ENCODE measurements at regions not wholly inside any gene's neighbourhood (a gene's known extent, or its start where the extent isn't known, plus 50 kb on each side); places are given as distances from the start of the nearest gene placed in this dataset.

DNA sequence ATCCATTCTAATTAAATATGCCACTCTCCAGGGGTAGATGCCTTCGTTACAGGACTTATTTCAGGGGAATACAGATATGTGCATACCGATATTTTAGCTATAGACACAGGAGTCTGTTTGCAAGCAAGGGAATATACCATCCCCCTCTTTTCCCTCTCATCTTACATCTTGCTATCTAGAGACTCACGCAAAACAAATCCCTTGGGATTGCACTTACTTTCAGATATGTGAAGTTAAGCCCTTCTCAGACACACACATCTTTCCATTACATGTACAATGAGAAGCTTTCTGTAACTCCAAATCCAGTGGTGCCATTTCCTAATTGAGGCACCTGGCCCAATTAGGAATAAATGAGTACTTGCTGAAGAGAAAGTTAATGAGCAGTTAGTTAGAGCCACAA lies 250.4 kb upstream of the FZD8 start:
- Histone ChIP-seq H2AFZ (ENCODE audit: low read length) (no peak overlapping the region), H3K9me3 (ENCODE audit: control insufficient read depth, insufficient read depth, low read depth, low read length) (no peaks in the 10 kb centered on the region), H3K9ac (ENCODE audit: insufficient read depth, low read length) (no peak overlapping the region), H3K4me2 (ENCODE audit: extremely low read depth, insufficient read depth, low read length) (no peak overlapping the region), H3K27me3 (ENCODE audit: control insufficient read depth, insufficient read depth, low read length) (no peaks in the 10 kb centered on the region), H3K36me3 (ENCODE audit: control insufficient read depth, insufficient read depth, low read length) (no peaks in the 10 kb centered on the region), H3K4me3 (replicated peaks in 1 of 4; ENCODE audit: control extremely low read depth in 1 of 4, insufficient read depth in 1 of 4, low read depth in 3 of 4, low read length in 4 of 4) (no peak overlapping the region), H3K27ac (ENCODE audit: insufficient read depth, low read length) (no peak overlapping the region), H3K4me1 (ENCODE audit: control insufficient read depth, extremely low read depth, insufficient read depth, low read length) (peaks cover 10% of the 10 kb centered on the region), H4K20me1 (ENCODE audit: control insufficient read depth, extremely low read depth, insufficient read depth, low read length) (no peaks in the 10 kb centered on the region), H3K79me2 (ENCODE audit: control insufficient read depth, insufficient read depth, low read length) (no peaks in the 10 kb centered on the region)
- TF ChIP-seq EZH2 (IDR thresholded peaks at IDR 0.05; ENCODE audit: low read length, missing control alignments), result no peak
- TF ChIP-seq, protein P1, sequence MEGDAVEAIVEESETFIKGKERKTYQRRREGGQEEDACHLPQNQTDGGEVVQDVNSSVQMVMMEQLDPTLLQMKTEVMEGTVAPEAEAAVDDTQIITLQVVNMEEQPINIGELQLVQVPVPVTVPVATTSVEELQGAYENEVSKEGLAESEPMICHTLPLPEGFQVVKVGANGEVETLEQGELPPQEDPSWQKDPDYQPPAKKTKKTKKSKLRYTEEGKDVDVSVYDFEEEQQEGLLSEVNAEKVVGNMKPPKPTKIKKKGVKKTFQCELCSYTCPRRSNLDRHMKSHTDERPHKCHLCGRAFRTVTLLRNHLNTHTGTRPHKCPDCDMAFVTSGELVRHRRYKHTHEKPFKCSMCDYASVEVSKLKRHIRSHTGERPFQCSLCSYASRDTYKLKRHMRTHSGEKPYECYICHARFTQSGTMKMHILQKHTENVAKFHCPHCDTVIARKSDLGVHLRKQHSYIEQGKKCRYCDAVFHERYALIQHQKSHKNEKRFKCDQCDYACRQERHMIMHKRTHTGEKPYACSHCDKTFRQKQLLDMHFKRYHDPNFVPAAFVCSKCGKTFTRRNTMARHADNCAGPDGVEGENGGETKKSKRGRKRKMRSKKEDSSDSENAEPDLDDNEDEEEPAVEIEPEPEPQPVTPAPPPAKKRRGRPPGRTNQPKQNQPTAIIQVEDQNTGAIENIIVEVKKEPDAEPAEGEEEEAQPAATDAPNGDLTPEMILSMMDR (conservative IDR thresholded peaks at IDR 0.05 in 1 of 2, IDR thresholded peaks at IDR 0.05 in 1 of 2; ENCODE audit: low read depth in 1 of 2, low read length in 2 of 2), result no peak
- no peak for DNase-seq (ENCODE audit: low read depth in 2 of 2)

DNA sequence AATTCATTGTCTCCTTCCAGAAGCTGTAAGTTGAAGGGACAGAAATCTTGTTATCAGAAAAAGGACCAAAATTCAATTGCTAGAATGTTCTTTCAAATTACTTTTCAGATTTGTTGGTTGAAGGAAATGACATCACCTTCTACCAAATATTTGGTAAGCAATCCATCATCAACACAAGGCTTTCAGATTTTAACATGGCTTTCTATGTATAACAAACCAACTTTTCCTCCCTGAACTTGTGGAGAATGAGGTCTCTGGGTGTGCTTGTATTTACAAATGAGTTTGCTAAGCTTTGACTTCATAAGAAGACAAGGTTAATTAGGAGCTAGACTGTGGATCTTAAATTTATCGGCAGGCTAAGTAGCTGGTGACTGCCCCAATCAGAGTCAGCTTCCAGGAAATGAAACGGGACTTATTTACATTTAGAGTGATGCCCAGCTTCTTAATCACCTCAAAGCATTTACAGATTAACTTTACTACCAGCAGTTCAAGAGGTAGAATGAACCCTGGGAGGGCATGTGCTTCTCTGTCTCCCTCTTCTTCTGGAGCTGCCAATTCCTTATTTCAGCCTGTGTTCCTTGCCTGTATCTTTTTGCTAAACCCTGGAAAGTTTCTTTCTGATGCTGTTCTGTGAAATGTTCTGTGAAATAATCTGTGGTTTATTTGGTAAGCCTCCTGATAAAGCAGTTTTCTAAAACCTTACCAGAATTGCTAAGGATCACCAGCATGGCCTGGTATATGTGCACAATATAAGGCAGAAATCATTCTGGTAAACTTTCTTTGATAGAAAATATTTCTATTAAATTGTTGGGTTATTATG lies 248.8 kb upstream of the FZD8 start:
- no peak for DNase-seq (ENCODE audit: low read depth in 2 of 2)
- TF ChIP-seq, protein P1 (conservative IDR thresholded peaks at IDR 0.05 in 1 of 2, IDR thresholded peaks at IDR 0.05 in 1 of 2; ENCODE audit: low read depth in 1 of 2, low read length in 2 of 2), result no peak
- no peak for TF ChIP-seq EZH2 (IDR thresholded peaks at IDR 0.05; ENCODE audit: low read length, missing control alignments)
- no peak overlapping the region for H3K4me3 ChIP-seq (replicated peaks in 1 of 4; ENCODE audit: control extremely low read depth in 1 of 4, insufficient read depth in 1 of 4, low read depth in 3 of 4, low read length in 4 of 4)
- H3K4me1 ChIP-seq (ENCODE audit: control insufficient read depth, extremely low read depth, insufficient read depth, low read length), result peaks cover 8% of the 10 kb centered on the region
- H3K9ac ChIP-seq (ENCODE audit: insufficient read depth, low read length), result no peak overlapping the region
- no peaks in the 10 kb centered on the region for H3K36me3 ChIP-seq (ENCODE audit: control insufficient read depth, insufficient read depth, low read length)
- H3K27me3 ChIP-seq (ENCODE audit: control insufficient read depth, insufficient read depth, low read length), result no peaks in the 10 kb centered on the region
- no peaks in the 10 kb centered on the region for H3K9me3 ChIP-seq (ENCODE audit: control insufficient read depth, insufficient read depth, low read depth, low read length)
- no peak overlapping the region for H3K4me2 ChIP-seq (ENCODE audit: extremely low read depth, insufficient read depth, low read length)
- H3K79me2 ChIP-seq (ENCODE audit: control insufficient read depth, insufficient read depth, low read length), result no peaks in the 10 kb centered on the region
- peak overlapping the region; percentile 40 for H2AFZ ChIP-seq (ENCODE audit: low read length)
- H4K20me1 ChIP-seq (ENCODE audit: control insufficient read depth, extremely low read depth, insufficient read depth, low read length), result no peaks in the 10 kb centered on the region
- no peak overlapping the region for H3K27ac ChIP-seq (ENCODE audit: insufficient read depth, low read length)

DNA sequence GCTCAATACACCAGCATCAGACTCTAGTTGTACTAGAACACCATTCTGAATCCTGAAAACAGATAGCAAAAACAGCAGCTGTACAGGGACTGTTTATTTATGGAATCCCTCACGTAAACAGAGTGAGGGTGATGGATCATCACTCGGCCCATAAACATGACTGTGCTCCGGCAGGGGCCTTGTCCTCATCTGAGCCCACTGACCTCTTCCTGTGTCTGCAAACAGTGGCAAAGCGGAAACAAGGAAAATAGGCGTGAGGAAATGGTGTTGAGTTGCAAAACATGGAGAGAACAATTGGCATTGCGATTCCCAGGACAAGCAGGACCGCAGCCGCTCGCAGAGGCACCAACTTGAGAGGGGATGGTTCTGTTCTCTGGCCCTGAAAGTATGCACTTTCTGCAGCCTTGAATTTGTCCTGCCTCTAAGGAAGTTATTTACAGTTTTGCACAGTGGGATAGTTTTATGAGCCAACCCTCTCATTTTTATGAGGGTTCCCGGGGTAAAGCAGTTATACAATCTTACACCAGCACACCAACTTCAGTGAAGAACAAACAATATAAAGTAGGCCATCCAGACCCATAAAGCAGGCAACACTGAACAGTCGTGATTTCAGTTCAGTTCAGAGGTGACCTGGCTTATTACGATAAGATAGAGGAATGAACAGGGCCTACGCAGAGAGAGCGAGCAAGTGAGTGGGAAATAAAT lies 248.0 kb upstream of the FZD8 start:
- Histone ChIP-seq H3K9me3 (ENCODE audit: control insufficient read depth, insufficient read depth, low read depth, low read length) (no peaks in the 10 kb centered on the region), H3K4me2 (ENCODE audit: extremely low read depth, insufficient read depth, low read length) (no peak overlapping the region), H3K27ac (ENCODE audit: insufficient read depth, low read length) (no peak overlapping the region), H4K20me1 (ENCODE audit: control insufficient read depth, extremely low read depth, insufficient read depth, low read length) (no peaks in the 10 kb centered on the region), H3K27me3 (ENCODE audit: control insufficient read depth, insufficient read depth, low read length) (no peaks in the 10 kb centered on the region), H3K79me2 (ENCODE audit: control insufficient read depth, insufficient read depth, low read length) (no peaks in the 10 kb centered on the region), H3K36me3 (ENCODE audit: control insufficient read depth, insufficient read depth, low read length) (no peaks in the 10 kb centered on the region), H3K4me3 (replicated peaks in 1 of 4; ENCODE audit: control extremely low read depth in 1 of 4, insufficient read depth in 1 of 4, low read depth in 3 of 4, low read length in 4 of 4) (no peak overlapping the region), H3K9ac (ENCODE audit: insufficient read depth, low read length) (no peak overlapping the region), H3K4me1 (ENCODE audit: control insufficient read depth, extremely low read depth, insufficient read depth, low read length) (peaks cover 3% of the 10 kb centered on the region), H2AFZ (ENCODE audit: low read length) (peak overlapping the region; percentile 9)
- TF ChIP-seq, protein P1 (conservative IDR thresholded peaks at IDR 0.05 in 1 of 2, IDR thresholded peaks at IDR 0.05 in 1 of 2; ENCODE audit: low read depth in 1 of 2, low read length in 2 of 2), result no peak
- TF ChIP-seq EZH2 (IDR thresholded peaks at IDR 0.05; ENCODE audit: low read length, missing control alignments), result no peak
- DNase-seq (ENCODE audit: low read depth in 2 of 2), result peak in 1 of 2 donors; percentile 38

Data from fibroblast of lung (primary cell).